Testis (tissue), 2 donors: ENCODE measurements at regions not wholly inside any gene's neighbourhood (a gene's known extent, or its start where the extent isn't known, plus 50 kb on each side); places are given as distances from the start of the nearest gene placed in this dataset.
"Not testable (repeated sequence)": the region's sequence is repeated elsewhere in the genome, so short reads cannot be mapped to it uniquely, and the experiment has no call there.

ENCODE experiments used
- CTCF ChIP-seq, 3 experiments: fragments of 450-650 bp in 2 of 3; fragments of 200-600 bp in 1 of 3; sonication (generic) in 1 of 3; IDR thresholded peaks; one replicate each; pipeline ENCODE4 v1.5.1; 2016 to 2019; ENCODE audit warnings: antibody characterized with exemption in 3 of 3, mild to moderate bottlenecking in 2 of 3, moderate library complexity in 1 of 3
- POLR2A ChIP-seq: fragments of 450-650 bp; IDR thresholded peaks from one replicate; pipeline ENCODE4 v1.6.1; 2017; ENCODE audit warnings: antibody characterized with exemption, mild to moderate bottlenecking, moderate library complexity

- not testable (repeated sequence) for TF ChIP-seq CTCF (IDR thresholded peaks at IDR 0.05); POLR2A
Observed at GRCh38 chr16:65805704-65806103, 560.8 kb upstream of the CDH5 start.
